Femur (tissue), 1 donor: ENCODE measurements at regions not wholly inside any gene's neighbourhood (a gene's known extent, or its start where the extent isn't known, plus 50 kb on each side); places are given as distances from the start of the nearest gene placed in this dataset.
"Not testable (repeated sequence)": the region's sequence is repeated elsewhere in the genome, so short reads cannot be mapped to it uniquely, and the experiment has no call there.

Experiments
- DNase-seq: peaks from one replicate; pipeline ENCODE4 v3.0.0-alpha.2; 2017

GRCh38 chr3:159482994-159483367, 505.7 kb upstream of the IL12A start:
- no peak for DNase-seq

GRCh38 chr3:159486580-159486979, 502.1 kb upstream of the IL12A start:
- DNase-seq: no peak

- no peak for DNase-seq
These were observed 501.3 kb upstream of the IL12A start for GRCh38 chr3:159487304-159487703.

- DNase-seq: no peak
These were observed 500.0 kb upstream of the IL12A start for GRCh38 chr3:159488602-159489001.

- no peak for DNase-seq
These were observed 491.3 kb upstream of the IL12A start for GRCh38 chr3:159497361-159497760.

GRCh38 chr3:159499031-159499793, 489.4 kb upstream of the IL12A start:
- DNase-seq: no peak

- DNase-seq: no peak
These were observed 487.6 kb upstream of the IL12A start for GRCh38 chr3:159501029-159501428.

GRCh38 chr3:159502986-159503385, 485.6 kb upstream of the IL12A start:
- no peak for DNase-seq

- DNase-seq: not testable (repeated sequence)
These were observed 477.6 kb upstream of the IL12A start for GRCh38 chr3:159510988-159511387.

GRCh38 chr3:159513444-159513843, 475.2 kb upstream of the IL12A start:
- DNase-seq: no peak

GRCh38 chr3:159513867-159514380, 474.7 kb upstream of the IL12A start:
- DNase-seq: no peak

- no peak for DNase-seq
These were observed 471.5 kb upstream of the IL12A start for GRCh38 chr3:159517105-159517504.

GRCh38 chr3:159520638-159521037, 468.0 kb upstream of the IL12A start:
- no peak for DNase-seq

GRCh38 chr3:159522276-159522675, 466.4 kb upstream of the IL12A start:
- no peak for DNase-seq

- DNase-seq: no peak
These were observed 460.3 kb upstream of the IL12A start for GRCh38 chr3:159528251-159528895.

- DNase-seq: no peak
These were observed 456.1 kb upstream of the IL12A start for GRCh38 chr3:159532577-159532976.

- no peak for DNase-seq
These were observed 454.1 kb upstream of the IL12A start for GRCh38 chr3:159534496-159534895.

GRCh38 chr3:159536876-159537275, 451.8 kb upstream of the IL12A start:
- no peak for DNase-seq

GRCh38 chr3:159538507-159538906, 450.1 kb upstream of the IL12A start:
- no peak for DNase-seq

GRCh38 chr3:159540882-159541495, 447.6 kb upstream of the IL12A start:
- no peak for DNase-seq

GRCh38 chr3:159548675-159549335, 439.8 kb upstream of the IL12A start:
- DNase-seq: no peak

- no peak for DNase-seq
These were observed 433.4 kb upstream of the IL12A start for GRCh38 chr3:159555205-159555604.

- no peak for DNase-seq
These were observed 428.9 kb upstream of the IL12A start for GRCh38 chr3:159559771-159560170.
